HCT116 (cell line): ENCODE measurements at regions not wholly inside any gene's neighbourhood (a gene's known extent, or its start where the extent isn't known, plus 50 kb on each side); places are given as distances from the start of the nearest gene placed in this dataset.
A peak's percentile ranks its signal among the peaks of the same experiment; 100 is the strongest.

ENCODE experiments used
- ATAC-seq: fragments of 200-7000 bp; cut with Tn5 transposase; 2 replicates; pipeline ENCODE4 v1.9.1; 2020; ENCODE audit warnings: mild to moderate bottlenecking, moderate library complexity
- BruUV-seq: library from RNA; stranded (reverse); fragments of 400-500 nt; replicated peaks from 2 replicates; lab custom pipeline; 2021; lab: Mats Ljungman, UMichigan
- CTCF ChIA-PET: fragments of 300-600 bp; sonication (Branson Sonifier 250); formaldehyde crosslinking; loops from one replicate; lab custom pipeline; 2021; ENCODE audit warnings: antibody characterized with exemption; lab: Charles Lee
- POLR2A ChIA-PET: fragments of 300-600, 350-600 bp; sonication (Branson Sonifier 250); formaldehyde crosslinking; loops from one replicate; lab custom pipeline; 2021; ENCODE audit warnings: antibody characterized with exemption; lab: Charles Lee
- RAD21 ChIA-PET, 2 experiments: fragments of 300-600 bp; sonication (Branson Sonifier 250); formaldehyde crosslinking; loops; one replicate each; lab custom pipeline; 2023; ENCODE audit warnings: low total read pairs in 2 of 2; ENCODE audit not compliant: uncharacterized antibody in 2 of 2, unreplicated experiment in 2 of 2, low non-redundant PET in 1 of 2; lab: Charles Lee
- DNase-seq: peaks from one replicate; pipeline ENCODE4 v3.0.0-alpha.2; 2010; ENCODE audit warnings: low read depth, low spot score
- H2AFZ ChIP-seq: fragments of 200-600 bp; shearing (Covaris generic), sonication (generic); 2 replicates; pipeline ENCODE4 v1.6.1; 2017; ENCODE audit warnings: low read depth, mixed run types, mixed read lengths, antibody characterized with exemption, low read length; ENCODE audit not compliant: poor library complexity, severe bottlenecking
- H3K27ac ChIP-seq: 2 replicates; pipeline ENCODE4 v1.5.1; 2012; ENCODE audit warnings: low read depth, low read length
- H3K27me3 ChIP-seq: fragments of 200-600 bp; sonication (generic); 2 replicates; pipeline ENCODE4 v1.6.1; 2016; ENCODE audit warnings: mixed run types, low read length, mixed read lengths; ENCODE audit not compliant: insufficient read depth
- H3K36me3 ChIP-seq, 2 experiments: fragments of 200-500 bp in 1 of 2; fragments of 200-600 bp in 1 of 2; sonication (Bioruptor generic) in 1 of 2; sonication (generic) in 1 of 2; 2 replicates each; pipeline versions ENCODE4 v1.5.1 to v1.6.1; 2014 to 2016; ENCODE audit warnings: low read length in 2 of 2, inconsistent platforms in 1 of 2, mixed read lengths in 1 of 2, mixed run types in 1 of 2; ENCODE audit not compliant: insufficient read depth in 2 of 2, control insufficient read depth in 1 of 2
- H3K4me1 ChIP-seq, 2 experiments: fragments of 200-600 bp in 1 of 2; sonication (generic) in 1 of 2; 2 replicates each; pipeline versions ENCODE4 v1.5.1 to v1.6.1; 2012 to 2017; ENCODE audit warnings: low read length in 2 of 2, inconsistent platforms in 1 of 2, mild to moderate bottlenecking in 1 of 2, mixed read lengths in 1 of 2, mixed run types in 1 of 2, moderate library complexity in 1 of 2; ENCODE audit not compliant: insufficient read depth in 2 of 2, control insufficient read depth in 1 of 2
- H3K4me2 ChIP-seq: fragments of 200-600 bp; sonication (generic); 2 replicates; pipeline ENCODE4 v1.6.1; 2017; ENCODE audit warnings: mixed run types, low read length, mixed read lengths
- H3K4me3 ChIP-seq, 2 experiments: fragments of 200-600 bp in 1 of 2; sonication (generic) in 1 of 2; replicated peaks in 1 of 2; 2 replicates each; pipeline ENCODE4 v1.5.1; 2011 to 2016; ENCODE audit warnings: low read length in 2 of 2, control low read depth in 1 of 2, low read depth in 1 of 2, mild to moderate bottlenecking in 1 of 2, mixed read lengths in 1 of 2, mixed run types in 1 of 2
- H3K79me2 ChIP-seq: fragments of 200-600 bp; sonication (generic); 2 replicates; pipeline ENCODE4 v1.6.1; 2017; ENCODE audit warnings: mild to moderate bottlenecking, mixed run types, low read length, moderate library complexity, mixed read lengths; ENCODE audit not compliant: insufficient read depth
- H3K9ac ChIP-seq: fragments of 200-600 bp; sonication (generic); 2 replicates; pipeline ENCODE4 v1.6.1; 2016; ENCODE audit warnings: low read length, mixed read lengths
- H3K9me2 ChIP-seq: fragments of 200-600 bp; sonication (generic), shearing (Covaris generic); 2 replicates; pipeline ENCODE4 v1.6.1; 2017; ENCODE audit warnings: mixed run types, mild to moderate bottlenecking, moderate library complexity; ENCODE audit not compliant: insufficient read depth
- H3K9me3 ChIP-seq, 2 experiments: fragments of 200-500 bp in 1 of 2; fragments of 200-600 bp in 1 of 2; sonication (Bioruptor generic) in 1 of 2; sonication (generic) in 1 of 2; 2 replicates each; pipeline ENCODE4 v1.6.1; 2014 to 2017; ENCODE audit warnings: low read length in 2 of 2, mixed read lengths in 2 of 2, inconsistent platforms in 1 of 2, low read depth in 1 of 2, mild to moderate bottlenecking in 1 of 2, mixed run types in 1 of 2, moderate library complexity in 1 of 2; ENCODE audit not compliant: control insufficient read depth in 1 of 2, insufficient read depth in 1 of 2
- H4K20me1 ChIP-seq: fragments of 200-600 bp; sonication (generic), shearing (Covaris generic); 2 replicates; pipeline ENCODE4 v1.6.1; 2017; ENCODE audit warnings: mixed run types, mild to moderate bottlenecking, moderate library complexity; ENCODE audit not compliant: insufficient read depth
- CBX3 ChIP-seq: IDR thresholded peaks from 2 replicates; pipeline ENCODE4 v1.6.1; 2012; ENCODE audit warnings: low read depth
- CEBPB ChIP-seq: IDR thresholded peaks from 2 replicates; pipeline ENCODE4 v1.6.1; 2012; ENCODE audit warnings: low read depth
- FOSL1 ChIP-seq: IDR thresholded peaks from 2 replicates; pipeline ENCODE4 v1.6.1; 2012; ENCODE audit warnings: low read depth
- JUND ChIP-seq: IDR thresholded peaks from 2 replicates; pipeline ENCODE4 v1.6.1; 2012
- SP1 ChIP-seq: IDR thresholded peaks from 2 replicates; pipeline ENCODE4 v1.6.1; 2012; ENCODE audit warnings: low read depth
- SRF ChIP-seq: IDR thresholded peaks from 2 replicates; pipeline ENCODE4 v1.6.1; 2012; ENCODE audit warnings: low read depth
- TCF7L2 ChIP-seq: IDR thresholded peaks from 2 replicates; pipeline ENCODE4 v1.7.0; 2011; ENCODE audit warnings: borderline replicate concordance, inconsistent platforms; ENCODE audit not compliant: insufficient read depth, insufficient read length; ENCODE audit errors: extremely low read depth
- ZFX ChIP-seq: fragments of 450-650 bp; IDR thresholded peaks from 2 replicates; pipeline ENCODE4 v1.6.1; 2017
- ZNF274 ChIP-seq: fragments of 200-500 bp; sonication (Bioruptor generic); IDR thresholded peaks from 2 replicates; pipeline ENCODE4 v1.6.1; 2014; ENCODE audit warnings: mild to moderate bottlenecking, low read depth, low read length, inconsistent platforms
- intact Hi-C: fragments of 100-400 bp; cut with micrococcal nuclease; formaldehyde crosslinking; loops from 2 replicates; pipeline ENCODE4 v1.10.0; 2022
- TF ChIP-seq, protein P1 (sequence below): IDR thresholded peaks from 2 replicates; pipeline ENCODE4 v1.6.1; 2012
- TF ChIP-seq, protein P2 (sequence below): IDR thresholded peaks from 2 replicates; pipeline ENCODE4 v1.6.1; 2012; ENCODE audit warnings: low read depth
- TF ChIP-seq, protein P3 (sequence below): IDR thresholded peaks from 2 replicates; pipeline ENCODE4 v1.6.1; 2012

DNA sequence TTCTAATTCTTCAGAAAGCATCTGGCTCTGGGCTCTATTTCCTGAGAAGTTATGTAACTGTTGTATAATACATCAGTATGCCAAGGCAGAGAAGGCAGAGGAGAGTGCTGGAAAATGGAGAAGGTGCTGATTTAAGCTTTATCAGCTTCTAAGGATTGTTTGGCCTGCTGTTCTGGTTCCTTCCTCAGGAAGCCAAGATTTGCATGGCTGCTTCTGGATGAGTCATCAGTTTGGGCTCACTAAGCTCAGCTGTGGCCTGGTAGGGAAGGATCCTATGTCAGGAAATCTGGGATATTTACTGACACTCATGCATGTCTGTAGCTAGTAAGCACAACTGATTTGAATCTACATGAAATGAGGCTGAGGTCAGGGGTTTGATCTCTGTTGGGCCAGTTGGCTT is 73.2 kb upstream of the ADGRL4 start:
- no peaks in the 10 kb centered on the region for H3K36me3 ChIP-seq
- ChIA-PET RAD21 (no interaction called here), POLR2A (no interaction called here), CTCF (no interaction called here)
- intact Hi-C loops: no loop called here
- ATAC-seq (peak; percentile 62), DNase-seq (peak; percentile 23)
- peak overlapping the region; percentile 6 for H2AFZ ChIP-seq
- H3K79me2 ChIP-seq: no peaks in the 10 kb centered on the region
- H3K4me3 ChIP-seq: no peak overlapping the region
- H3K27me3 ChIP-seq: no peaks in the 10 kb centered on the region
- no TSS peak for BruUV-seq
- peak overlapping the region; percentile 25; the same call in 1 of the 2 replicates for H3K4me2 ChIP-seq
- peaks cover 3 to 6% of the 10 kb centered on the region in 2 experiments; a peak in 3 of 4 replicates for H3K4me1 ChIP-seq
- no peak overlapping the region for H3K9ac ChIP-seq
- no peaks in the 10 kb centered on the region; the same call in 1 of the 2 replicates for H4K20me1 ChIP-seq
- 0 out of 2 replicates have a peak, but pooled peaks have one; percentile 37 for TF ChIP-seq CBX3
- TF ChIP-seq JUND: peak; percentile 54
- no peak for TF ChIP-seq CEBPB
- TF ChIP-seq, protein P1, sequence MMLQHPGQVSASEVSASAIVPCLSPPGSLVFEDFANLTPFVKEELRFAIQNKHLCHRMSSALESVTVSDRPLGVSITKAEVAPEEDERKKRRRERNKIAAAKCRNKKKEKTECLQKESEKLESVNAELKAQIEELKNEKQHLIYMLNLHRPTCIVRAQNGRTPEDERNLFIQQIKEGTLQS: no peak
- TF ChIP-seq, protein P2, sequence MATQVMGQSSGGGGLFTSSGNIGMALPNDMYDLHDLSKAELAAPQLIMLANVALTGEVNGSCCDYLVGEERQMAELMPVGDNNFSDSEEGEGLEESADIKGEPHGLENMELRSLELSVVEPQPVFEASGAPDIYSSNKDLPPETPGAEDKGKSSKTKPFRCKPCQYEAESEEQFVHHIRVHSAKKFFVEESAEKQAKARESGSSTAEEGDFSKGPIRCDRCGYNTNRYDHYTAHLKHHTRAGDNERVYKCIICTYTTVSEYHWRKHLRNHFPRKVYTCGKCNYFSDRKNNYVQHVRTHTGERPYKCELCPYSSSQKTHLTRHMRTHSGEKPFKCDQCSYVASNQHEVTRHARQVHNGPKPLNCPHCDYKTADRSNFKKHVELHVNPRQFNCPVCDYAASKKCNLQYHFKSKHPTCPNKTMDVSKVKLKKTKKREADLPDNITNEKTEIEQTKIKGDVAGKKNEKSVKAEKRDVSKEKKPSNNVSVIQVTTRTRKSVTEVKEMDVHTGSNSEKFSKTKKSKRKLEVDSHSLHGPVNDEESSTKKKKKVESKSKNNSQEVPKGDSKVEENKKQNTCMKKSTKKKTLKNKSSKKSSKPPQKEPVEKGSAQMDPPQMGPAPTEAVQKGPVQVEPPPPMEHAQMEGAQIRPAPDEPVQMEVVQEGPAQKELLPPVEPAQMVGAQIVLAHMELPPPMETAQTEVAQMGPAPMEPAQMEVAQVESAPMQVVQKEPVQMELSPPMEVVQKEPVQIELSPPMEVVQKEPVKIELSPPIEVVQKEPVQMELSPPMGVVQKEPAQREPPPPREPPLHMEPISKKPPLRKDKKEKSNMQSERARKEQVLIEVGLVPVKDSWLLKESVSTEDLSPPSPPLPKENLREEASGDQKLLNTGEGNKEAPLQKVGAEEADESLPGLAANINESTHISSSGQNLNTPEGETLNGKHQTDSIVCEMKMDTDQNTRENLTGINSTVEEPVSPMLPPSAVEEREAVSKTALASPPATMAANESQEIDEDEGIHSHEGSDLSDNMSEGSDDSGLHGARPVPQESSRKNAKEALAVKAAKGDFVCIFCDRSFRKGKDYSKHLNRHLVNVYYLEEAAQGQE: no peak
- TF ChIP-seq ZNF274: no peak
- TF ChIP-seq SP1: no peak
- no peak for TF ChIP-seq TCF7L2
- no peak for TF ChIP-seq SRF
- TF ChIP-seq, protein P3, sequence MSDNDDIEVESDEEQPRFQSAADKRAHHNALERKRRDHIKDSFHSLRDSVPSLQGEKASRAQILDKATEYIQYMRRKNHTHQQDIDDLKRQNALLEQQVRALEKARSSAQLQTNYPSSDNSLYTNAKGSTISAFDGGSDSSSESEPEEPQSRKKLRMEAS: no peak
- no peak for TF ChIP-seq ZFX
- TF ChIP-seq FOSL1: peak; percentile 40; the same call in 1 of the 2 replicates
- no peaks in the 10 kb centered on the region for H3K9me2 ChIP-seq
- H3K9me3 ChIP-seq: no peaks in the 10 kb centered on the region
- no peak overlapping the region for H3K27ac ChIP-seq
